NT2/D1 (cell line): ENCODE measurements at regions not wholly inside any gene's neighbourhood (a gene's known extent, or its start where the extent isn't known, plus 50 kb on each side); places are given as distances from the start of the nearest gene placed in this dataset.

ENCODE experiments used
- SUZ12 ChIP-seq: IDR thresholded peaks from 2 replicates; pipeline ENCODE4 v1.6.1; 2011; ENCODE audit not compliant: insufficient read length, insufficient read depth; ENCODE audit errors: extremely low read depth
- YY1 ChIP-seq: IDR thresholded peaks from 2 replicates; pipeline ENCODE4 v1.6.1; 2011; ENCODE audit not compliant: insufficient read length, insufficient read depth

GRCh38 chr9:93819905-93820304 lies 135.2 kb downstream of the BARX1 start:
- no peak for TF ChIP-seq SUZ12
- TF ChIP-seq YY1 = no peak
